ENCODE measurements at regions not wholly inside any gene's neighbourhood (a gene's known extent, or its start where the extent isn't known, plus 50 kb on each side); places are given as distances from the start of the nearest gene placed in this dataset.

DNA sequence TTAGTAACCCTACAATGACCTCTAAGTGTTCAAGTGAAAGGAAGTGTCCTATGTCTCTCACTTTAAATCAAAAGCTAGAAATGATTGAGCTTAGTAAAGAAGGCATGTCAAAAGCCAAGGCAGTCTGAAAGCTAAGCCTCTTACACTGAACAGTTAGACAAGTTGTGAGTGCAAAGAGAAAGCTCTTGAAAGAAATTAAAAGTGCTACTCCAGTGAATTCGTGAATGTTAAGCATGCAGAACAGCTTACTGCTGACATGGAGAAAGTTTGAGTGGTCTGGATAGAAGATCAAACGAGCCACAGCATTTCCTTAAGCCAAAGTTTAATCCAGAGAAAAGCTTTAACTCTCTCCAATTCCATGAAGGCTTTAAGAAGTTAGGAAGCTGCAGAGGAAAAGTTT lies 373.7 kb downstream of the NR4A2 start:
- DNase-seq (ENCODE audit: low spot score), result no peak
- TF ChIP-seq CTCF (IDR thresholded peaks at IDR 0.05), result no peak
- H3K4me1 Mint-ChIP-seq (ENCODE audit: low read depth), result no peaks in the 10 kb centered on the region

DNA sequence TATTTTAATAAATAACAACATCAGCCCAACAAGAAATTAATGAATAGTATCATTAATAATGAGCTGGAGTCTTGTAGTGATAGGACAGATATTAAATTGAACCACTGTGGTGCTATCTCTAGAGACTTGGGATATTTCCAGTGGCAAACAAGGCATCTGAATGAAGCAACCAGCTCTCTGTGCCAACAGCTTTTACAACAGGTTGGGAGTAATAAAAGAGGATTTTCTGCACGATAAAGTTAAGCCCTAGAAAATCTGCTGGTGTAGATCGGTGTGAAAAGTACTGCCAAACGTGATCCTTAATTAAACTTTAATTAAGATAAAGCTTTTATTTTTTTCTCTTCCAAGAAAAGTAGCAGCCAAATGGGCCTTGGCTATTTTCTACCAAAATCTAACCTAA lies 385.5 kb downstream of the NR4A2 start:
- Mint-ChIP-seq H3K27me3 (ENCODE audit: low read depth) (no peaks in the 10 kb centered on the region), H3K9me3 (ENCODE audit: low read depth) (peaks cover 9% of the 10 kb centered on the region), H3K36me3 (ENCODE audit: low read depth) (no peaks in the 10 kb centered on the region), H3K4me3 (ENCODE audit: unreplicated experiment) (no peak overlapping the region), H3K27ac (ENCODE audit: unreplicated experiment) (no peak overlapping the region), H3K4me1 (ENCODE audit: low read depth) (peaks cover 5% of the 10 kb centered on the region)
- TF ChIP-seq CTCF (IDR thresholded peaks at IDR 0.05), result no peak
- no peak for DNase-seq (ENCODE audit: low spot score)

More for the DNA sequence above, 373.7 kb downstream of the NR4A2 start:
- no peak overlapping the region for H3K4me3 Mint-ChIP-seq (ENCODE audit: unreplicated experiment)
- H3K27me3 Mint-ChIP-seq (ENCODE audit: low read depth), result no peaks in the 10 kb centered on the region
- no peaks in the 10 kb centered on the region for H3K36me3 Mint-ChIP-seq (ENCODE audit: low read depth)
- H3K27ac Mint-ChIP-seq (ENCODE audit: unreplicated experiment), result no peak overlapping the region
- peaks cover 11% of the 10 kb centered on the region for H3K9me3 Mint-ChIP-seq (ENCODE audit: low read depth)

GRCh38 chr2:155944218-155944617 lies 388.3 kb downstream of the NR4A2 start:
- no peaks in the 10 kb centered on the region for H3K36me3 Mint-ChIP-seq (ENCODE audit: low read depth)
- H3K27me3 Mint-ChIP-seq (ENCODE audit: low read depth), result no peaks in the 10 kb centered on the region
- H3K9me3 Mint-ChIP-seq (ENCODE audit: low read depth), result peaks cover 24% of the 10 kb centered on the region
- H3K4me3 Mint-ChIP-seq (ENCODE audit: unreplicated experiment), result no peak overlapping the region
- DNase-seq (ENCODE audit: low spot score), result no peak
- peaks cover 5% of the 10 kb centered on the region for H3K4me1 Mint-ChIP-seq (ENCODE audit: low read depth)
- no peak overlapping the region for H3K27ac Mint-ChIP-seq (ENCODE audit: unreplicated experiment)
- TF ChIP-seq CTCF (IDR thresholded peaks at IDR 0.05), result no peak

DNA sequence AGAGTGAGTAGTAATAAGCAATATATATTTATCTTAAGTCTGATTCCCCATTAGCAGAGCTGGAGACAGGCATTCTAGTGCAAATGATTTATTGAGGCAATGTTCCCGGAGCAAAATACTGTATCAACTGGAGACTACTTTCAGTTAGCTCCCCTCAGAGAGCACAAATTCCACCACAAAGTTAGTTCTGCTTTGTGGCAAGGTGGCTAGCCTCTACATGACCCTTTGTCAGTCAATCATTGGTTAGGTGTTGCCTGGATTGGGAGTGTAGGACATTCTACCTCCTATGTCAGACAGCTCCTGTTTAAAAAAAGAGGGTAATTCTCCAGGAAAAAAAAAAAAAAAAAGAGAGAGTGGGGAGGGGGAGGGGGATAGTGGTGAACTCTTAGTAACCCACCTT lies 402.2 kb downstream of the NR4A2 start:
- H3K9me3 Mint-ChIP-seq (ENCODE audit: low read depth), result peaks cover 17% of the 10 kb centered on the region
- no peak for TF ChIP-seq CTCF (IDR thresholded peaks at IDR 0.05)
- no peaks in the 10 kb centered on the region for H3K4me1 Mint-ChIP-seq (ENCODE audit: low read depth)
- DNase-seq (ENCODE audit: low spot score), result no peak
- no peak overlapping the region for H3K4me3 Mint-ChIP-seq (ENCODE audit: unreplicated experiment)
- no peaks in the 10 kb centered on the region for H3K27me3 Mint-ChIP-seq (ENCODE audit: low read depth)
- H3K36me3 Mint-ChIP-seq (ENCODE audit: low read depth), result peaks cover 6% of the 10 kb centered on the region
- no peak overlapping the region for H3K27ac Mint-ChIP-seq (ENCODE audit: unreplicated experiment)

DNA sequence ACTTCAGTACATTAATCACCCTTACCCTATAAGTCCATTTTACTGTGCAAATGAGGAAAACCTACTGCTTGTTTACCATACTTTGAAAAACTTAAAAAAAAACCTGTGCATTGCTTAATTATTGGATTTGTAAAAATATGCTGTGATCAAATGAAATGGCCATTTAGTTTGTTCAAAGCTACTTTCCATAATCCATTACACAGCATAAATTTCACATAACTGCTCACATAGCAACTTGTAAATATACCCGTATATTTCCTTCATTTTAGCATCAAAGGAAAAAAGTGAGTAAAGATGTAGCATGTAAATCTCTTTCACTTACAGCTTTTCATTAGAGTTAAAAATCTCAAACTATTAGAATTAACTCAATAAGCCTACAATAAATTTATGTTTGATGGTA lies 415.1 kb downstream of the NR4A2 start:
- Mint-ChIP-seq H3K27me3 (ENCODE audit: low read depth) (no peaks in the 10 kb centered on the region), H3K4me1 (ENCODE audit: low read depth) (peaks cover 6% of the 10 kb centered on the region), H3K27ac (ENCODE audit: unreplicated experiment) (no peak overlapping the region), H3K36me3 (ENCODE audit: low read depth) (no peaks in the 10 kb centered on the region), H3K4me3 (ENCODE audit: unreplicated experiment) (no peak overlapping the region), H3K9me3 (ENCODE audit: low read depth) (peaks cover 3% of the 10 kb centered on the region)
- no peak for DNase-seq (ENCODE audit: low spot score)
- TF ChIP-seq CTCF (IDR thresholded peaks at IDR 0.05), result no peak

All from chondrocyte (in vitro differentiated cells).